Erythroblast (primary cell): ENCODE measurements at regions not wholly inside any gene's neighbourhood (a gene's known extent, or its start where the extent isn't known, plus 50 kb on each side); places are given as distances from the start of the nearest gene placed in this dataset.

Source experiments
- GATA1 ChIP-seq: IDR thresholded peaks from 2 replicates; pipeline ENCODE4 v1.6.1; 2011; ENCODE audit warnings: low read depth, mild to moderate bottlenecking, control low read depth, low read length, moderate library complexity
- POLR2A ChIP-seq: IDR thresholded peaks from 2 replicates; pipeline ENCODE4 v1.6.1; 2011; ENCODE audit warnings: mild to moderate bottlenecking, low read length

GRCh38 chr3:98966862-98967546 is 65.5 kb upstream of the DCBLD2 start:
- no peak for TF ChIP-seq POLR2A
- no peak for TF ChIP-seq GATA1
